ENCODE measurements at regions not wholly inside any gene's neighbourhood (a gene's known extent, or its start where the extent isn't known, plus 50 kb on each side); places are given as distances from the start of the nearest gene placed in this dataset.
"Not testable (repeated sequence)": the region's sequence is repeated elsewhere in the genome, so short reads cannot be mapped to it uniquely, and the experiment has no call there.

DNA sequence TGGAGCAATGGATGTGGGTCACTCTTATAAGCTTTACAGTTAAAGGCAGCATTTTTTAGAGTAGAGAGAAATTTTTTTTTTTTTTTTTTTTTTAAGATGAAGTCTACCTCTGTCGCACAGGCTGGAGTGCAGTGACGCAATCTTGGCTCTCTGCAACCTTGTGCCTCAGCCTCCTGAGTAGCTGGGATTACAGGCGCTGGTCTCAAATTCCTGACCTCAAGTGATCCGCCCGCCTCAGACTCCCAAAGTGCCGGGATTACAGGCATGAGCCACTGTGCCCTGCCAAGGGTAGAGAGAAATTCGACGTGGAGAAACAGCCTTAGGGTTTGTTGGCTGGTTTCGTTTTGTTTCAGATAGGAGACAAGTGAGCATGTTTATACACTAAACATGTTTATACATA, 594.2 kb upstream of the ADAMTS5 start:
- Mint-ChIP-seq H3K9me3 (no peaks in the 10 kb centered on the region), H3K27ac (no peak overlapping the region), H3K27me3 (ENCODE audit: low read depth) (no peaks in the 10 kb centered on the region), H3K36me3 (ENCODE audit: low read depth) (no peaks in the 10 kb centered on the region), H3K4me1 (ENCODE audit: low read depth) (no peaks in the 10 kb centered on the region), H3K4me3 (ENCODE audit: low read depth) (no peak overlapping the region)
- DNase-seq (ENCODE audit: low spot score) = no peak
- intact Hi-C loops (cut with micrococcal nuclease) = loop anchor here (5.0 kb wide), 1 partner anchor 714 kb away; the partner anchor contains the start of gene ADAMTS1

DNA sequence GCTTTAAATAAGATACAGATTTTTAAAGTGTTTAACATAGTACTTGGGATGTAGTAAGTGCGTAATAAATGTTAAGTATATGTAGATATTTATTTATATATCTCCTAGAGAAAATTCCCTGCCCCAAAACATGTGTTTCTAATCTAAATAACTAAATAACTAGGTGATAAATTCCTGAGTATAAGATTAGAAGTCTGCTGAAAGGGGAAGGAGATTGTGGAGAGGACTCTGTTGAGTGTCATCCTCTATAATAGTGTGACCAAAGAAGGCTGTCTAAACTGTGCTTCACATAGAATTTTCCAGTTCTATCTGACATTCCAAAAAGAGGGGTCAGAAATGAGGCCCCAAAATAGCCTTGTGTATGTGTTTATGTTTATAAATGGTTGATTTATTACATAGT, 590.5 kb upstream of the ADAMTS5 start:
- Mint-ChIP-seq H3K27ac (no peak overlapping the region), H3K36me3 (ENCODE audit: low read depth) (no peaks in the 10 kb centered on the region), H3K27me3 (ENCODE audit: low read depth) (no peaks in the 10 kb centered on the region), H3K9me3 (peaks cover 14% of the 10 kb centered on the region), H3K4me1 (ENCODE audit: low read depth) (no peaks in the 10 kb centered on the region), H3K4me3 (ENCODE audit: low read depth) (no peak overlapping the region)
- DNase-seq (ENCODE audit: low spot score) = no peak
- intact Hi-C loops (cut with micrococcal nuclease) = no loop called here

DNA sequence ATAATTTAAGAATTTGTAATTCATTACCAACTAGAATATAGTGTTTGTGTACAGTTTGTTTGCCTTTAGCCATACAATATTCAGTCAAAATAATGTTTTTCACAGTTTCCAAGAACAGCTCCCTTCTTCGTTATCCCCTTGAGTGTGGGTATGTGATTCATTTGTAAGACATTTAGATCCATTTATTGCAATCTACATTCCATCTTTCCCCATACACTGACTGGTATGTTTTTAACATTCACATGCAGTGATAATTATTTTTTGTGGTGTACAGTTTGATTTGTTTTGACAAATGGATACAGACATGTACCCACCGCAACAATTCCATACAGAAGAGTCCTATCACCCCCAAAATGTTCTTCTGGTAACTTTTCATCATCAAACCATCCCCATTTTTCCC, 589.1 kb upstream of the ADAMTS5 start:
- Mint-ChIP-seq H3K27me3 (ENCODE audit: low read depth) (no peaks in the 10 kb centered on the region), H3K4me3 (ENCODE audit: low read depth) (no peak overlapping the region), H3K9me3 (peaks cover 17% of the 10 kb centered on the region), H3K4me1 (ENCODE audit: low read depth) (no peaks in the 10 kb centered on the region), H3K27ac (no peak overlapping the region), H3K36me3 (ENCODE audit: low read depth) (no peaks in the 10 kb centered on the region)
- intact Hi-C loops (cut with micrococcal nuclease) = no loop called here
- DNase-seq (ENCODE audit: low spot score) = no peak

DNA sequence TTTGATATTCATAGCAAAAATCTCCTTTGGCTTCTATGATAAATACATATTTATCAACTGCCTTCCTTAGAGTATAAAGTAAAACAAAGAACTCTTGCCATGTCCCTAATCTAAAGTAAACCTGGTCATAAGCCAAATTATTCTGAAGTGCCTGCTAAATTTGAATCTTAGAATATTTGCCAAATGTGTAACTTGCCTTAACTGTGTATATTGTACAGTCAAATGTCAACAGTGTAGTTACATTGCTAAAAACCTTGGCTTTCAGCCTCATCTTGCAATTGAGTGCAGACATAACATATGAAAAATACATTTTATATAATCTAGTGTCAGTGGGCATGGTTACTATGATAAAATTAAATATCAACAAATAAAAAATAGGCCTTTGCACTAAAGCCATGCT, 583.4 kb upstream of the ADAMTS5 start:
- Mint-ChIP-seq H3K36me3 (ENCODE audit: low read depth) (no peaks in the 10 kb centered on the region), H3K27ac (no peak overlapping the region), H3K9me3 (peaks cover 27% of the 10 kb centered on the region), H3K27me3 (ENCODE audit: low read depth) (no peaks in the 10 kb centered on the region), H3K4me3 (ENCODE audit: low read depth) (no peak overlapping the region), H3K4me1 (ENCODE audit: low read depth) (no peaks in the 10 kb centered on the region)
- no peak for DNase-seq (ENCODE audit: low spot score)
- intact Hi-C loops (cut with micrococcal nuclease) = no loop called here

DNA sequence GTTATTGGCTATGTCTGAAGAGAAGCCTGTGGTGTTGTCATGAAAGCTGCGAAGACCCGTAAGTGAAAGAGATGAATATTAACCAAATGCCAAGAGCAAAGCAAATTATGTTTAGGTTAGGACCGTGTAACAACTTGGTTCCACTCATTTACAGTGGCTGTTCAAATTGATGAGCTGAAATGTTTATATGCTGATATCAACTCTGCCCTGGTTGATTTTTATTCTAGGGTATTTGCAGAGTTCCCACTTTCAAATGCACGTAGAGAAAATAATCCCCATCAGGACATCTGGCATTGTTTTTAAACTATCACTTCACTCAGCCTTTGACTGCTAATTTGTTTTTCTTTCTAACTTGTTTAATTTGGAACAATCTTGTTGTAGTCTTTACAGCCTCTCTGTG, 581.6 kb upstream of the ADAMTS5 start:
- H3K9me3 Mint-ChIP-seq = peaks cover 27% of the 10 kb centered on the region
- H3K27ac Mint-ChIP-seq = no peak overlapping the region
- intact Hi-C loops (cut with micrococcal nuclease) = no loop called here
- no peak for DNase-seq (ENCODE audit: low spot score)
- H3K36me3 Mint-ChIP-seq (ENCODE audit: low read depth) = no peaks in the 10 kb centered on the region
- H3K4me3 Mint-ChIP-seq (ENCODE audit: low read depth) = no peak overlapping the region
- no peaks in the 10 kb centered on the region for H3K4me1 Mint-ChIP-seq (ENCODE audit: low read depth)
- no peaks in the 10 kb centered on the region for H3K27me3 Mint-ChIP-seq (ENCODE audit: low read depth)

DNA sequence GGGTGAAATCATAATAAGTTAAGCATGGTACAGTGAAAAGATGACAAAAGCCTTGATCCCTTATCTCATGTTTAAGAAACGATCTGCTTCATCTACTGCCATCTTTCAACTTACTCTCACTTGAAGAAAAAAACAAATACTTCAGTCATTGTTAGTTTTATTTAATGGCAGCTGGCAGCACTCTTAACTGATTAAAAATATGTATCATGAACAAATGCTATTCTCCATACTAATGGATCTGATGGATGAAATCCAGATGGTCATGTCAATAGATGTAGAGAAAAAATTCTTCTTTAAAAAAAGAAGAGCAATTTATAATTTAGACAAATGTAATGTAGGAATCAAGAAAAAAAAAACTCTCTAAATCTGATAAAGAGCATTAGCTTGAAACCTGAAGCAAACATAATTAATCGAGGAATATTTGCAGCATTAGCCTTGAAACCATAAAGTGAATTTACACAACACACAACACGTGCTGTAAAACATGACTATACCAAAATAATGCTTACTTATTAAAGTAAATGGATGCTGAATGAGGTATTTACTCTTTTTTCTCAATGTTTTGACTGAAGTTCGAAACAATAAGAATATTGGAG, 579.0 kb upstream of the ADAMTS5 start:
- H3K36me3 Mint-ChIP-seq (ENCODE audit: low read depth) = no peaks in the 10 kb centered on the region
- no peaks in the 10 kb centered on the region for H3K4me1 Mint-ChIP-seq (ENCODE audit: low read depth)
- no peak for DNase-seq (ENCODE audit: low spot score)
- intact Hi-C loops (cut with micrococcal nuclease) = no loop called here
- H3K4me3 Mint-ChIP-seq (ENCODE audit: low read depth) = no peak overlapping the region
- no peak overlapping the region for H3K27ac Mint-ChIP-seq
- peaks cover 23% of the 10 kb centered on the region for H3K9me3 Mint-ChIP-seq
- no peaks in the 10 kb centered on the region for H3K27me3 Mint-ChIP-seq (ENCODE audit: low read depth)

DNA sequence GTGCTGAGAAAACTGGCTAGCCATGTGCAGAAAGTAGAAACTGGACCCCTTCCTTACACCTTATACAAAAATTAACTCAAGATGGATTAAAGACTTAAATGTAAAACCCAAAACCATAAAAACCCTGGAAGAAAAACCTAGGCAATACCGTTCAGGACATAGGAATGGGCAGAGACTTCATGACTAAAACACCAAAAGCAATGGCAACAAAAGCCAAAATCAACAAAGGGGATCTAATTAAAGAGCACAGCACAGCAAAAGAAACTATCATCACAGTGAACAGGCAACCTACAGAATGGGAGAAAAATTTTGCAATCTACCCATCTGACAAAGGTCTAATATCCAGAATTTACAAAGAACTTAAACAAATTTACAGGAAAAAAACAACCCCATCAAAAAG, 575.2 kb upstream of the ADAMTS5 start:
- H3K4me1 Mint-ChIP-seq (ENCODE audit: low read depth); H3K27me3 Mint-ChIP-seq (ENCODE audit: low read depth); intact Hi-C loops (cut with micrococcal nuclease); H3K27ac Mint-ChIP-seq; DNase-seq (ENCODE audit: low spot score); H3K36me3 Mint-ChIP-seq (ENCODE audit: low read depth); H3K4me3 Mint-ChIP-seq (ENCODE audit: low read depth): not testable (repeated sequence)
- H3K9me3 Mint-ChIP-seq = peaks cover 35% of the 10 kb centered on the region

DNA sequence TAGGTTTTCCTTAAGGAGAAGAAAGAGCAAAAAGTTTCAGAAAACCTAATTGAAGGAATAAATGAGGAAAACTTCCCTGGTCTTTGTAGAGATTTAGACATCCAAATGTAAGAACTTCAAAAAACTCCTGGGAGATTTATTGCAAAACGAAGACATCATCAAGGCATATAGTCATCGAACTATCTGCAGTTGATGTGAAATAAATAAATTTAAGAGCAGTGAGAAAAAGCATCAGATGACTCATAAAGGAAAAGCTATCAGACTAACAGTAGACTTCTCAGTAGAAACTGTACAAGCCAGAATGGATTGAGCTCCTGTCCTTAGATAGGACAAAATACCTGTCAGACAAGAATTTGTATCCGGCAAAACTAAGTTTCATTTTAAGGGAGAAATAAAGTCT, 569.4 kb upstream of the ADAMTS5 start:
- no peaks in the 10 kb centered on the region for H3K27me3 Mint-ChIP-seq (ENCODE audit: low read depth)
- H3K27ac Mint-ChIP-seq = no peak overlapping the region
- intact Hi-C loops (cut with micrococcal nuclease) = no loop called here
- no peak for DNase-seq (ENCODE audit: low spot score)
- H3K4me1 Mint-ChIP-seq (ENCODE audit: low read depth) = no peaks in the 10 kb centered on the region
- H3K9me3 Mint-ChIP-seq = peaks cover 24% of the 10 kb centered on the region
- H3K4me3 Mint-ChIP-seq (ENCODE audit: low read depth) = no peak overlapping the region
- no peaks in the 10 kb centered on the region for H3K36me3 Mint-ChIP-seq (ENCODE audit: low read depth)

DNA sequence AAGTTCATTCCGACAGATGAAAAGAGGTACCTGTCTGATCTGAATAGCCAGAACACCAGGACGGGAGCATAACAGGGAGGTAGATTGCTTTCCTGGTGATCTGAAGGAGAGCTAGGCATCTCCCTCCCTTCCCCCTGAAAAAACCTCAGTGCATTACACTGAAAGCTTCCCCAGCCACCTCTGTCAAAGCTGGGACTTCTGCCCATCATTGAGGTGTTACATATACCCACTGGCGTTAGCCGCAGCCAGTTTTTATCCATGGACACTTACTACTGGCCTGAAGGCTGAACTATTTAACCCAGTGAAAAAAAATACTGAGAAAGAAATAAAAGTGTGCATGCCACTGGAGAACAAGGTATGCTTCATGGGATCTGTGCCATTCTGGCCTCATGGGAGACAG, 568.3 kb upstream of the ADAMTS5 start:
- no peaks in the 10 kb centered on the region for H3K27me3 Mint-ChIP-seq (ENCODE audit: low read depth)
- intact Hi-C loops (cut with micrococcal nuclease) = no loop called here
- H3K9me3 Mint-ChIP-seq = peaks cover 20% of the 10 kb centered on the region
- H3K27ac Mint-ChIP-seq = no peak overlapping the region
- H3K4me3 Mint-ChIP-seq (ENCODE audit: low read depth) = no peak overlapping the region
- DNase-seq (ENCODE audit: low spot score) = no peak
- no peaks in the 10 kb centered on the region for H3K4me1 Mint-ChIP-seq (ENCODE audit: low read depth)
- no peaks in the 10 kb centered on the region for H3K36me3 Mint-ChIP-seq (ENCODE audit: low read depth)

DNA sequence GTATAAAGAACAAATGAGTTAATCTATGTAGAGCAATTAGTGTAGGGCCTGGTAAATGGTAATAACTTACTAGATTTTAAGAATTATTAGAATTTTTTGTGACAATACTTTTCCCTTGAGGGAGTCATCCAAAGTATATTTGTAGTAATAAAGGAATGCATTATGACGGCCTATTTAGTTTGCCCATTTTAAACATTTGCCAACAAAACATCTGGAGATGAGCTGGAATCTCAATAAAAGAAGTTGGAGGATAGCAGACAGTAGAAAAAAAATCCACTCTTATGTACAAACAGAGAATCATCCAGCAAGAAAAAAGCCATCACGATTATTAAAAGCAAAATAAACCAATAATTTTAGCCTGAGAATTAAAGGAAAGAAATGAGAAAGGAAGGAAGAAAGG, 567.3 kb upstream of the ADAMTS5 start:
- H3K27ac Mint-ChIP-seq = no peak overlapping the region
- DNase-seq (ENCODE audit: low spot score) = no peak
- H3K27me3 Mint-ChIP-seq (ENCODE audit: low read depth) = no peaks in the 10 kb centered on the region
- peaks cover 14% of the 10 kb centered on the region for H3K9me3 Mint-ChIP-seq
- no peaks in the 10 kb centered on the region for H3K36me3 Mint-ChIP-seq (ENCODE audit: low read depth)
- H3K4me3 Mint-ChIP-seq (ENCODE audit: low read depth) = no peak overlapping the region
- intact Hi-C loops (cut with micrococcal nuclease) = no loop called here
- H3K4me1 Mint-ChIP-seq (ENCODE audit: low read depth) = no peaks in the 10 kb centered on the region

DNA sequence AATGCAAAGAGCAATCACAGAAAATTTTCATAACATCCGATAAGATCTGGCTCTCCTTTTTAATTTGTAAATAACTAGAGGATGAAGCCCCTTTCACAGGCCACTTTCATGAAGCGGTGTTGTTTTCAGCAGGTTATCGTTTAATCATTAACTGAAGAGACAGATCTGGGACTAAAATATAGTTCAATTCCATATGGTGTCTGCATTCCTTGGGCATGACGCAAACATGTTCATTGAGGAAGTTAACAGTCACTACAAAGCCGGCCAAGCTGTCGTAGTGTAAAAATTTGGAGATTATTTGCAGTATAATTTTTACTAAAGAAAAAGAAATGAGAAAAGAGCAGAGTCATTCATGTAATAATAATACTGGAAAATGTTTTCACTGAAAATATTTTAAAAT, 565.2 kb upstream of the ADAMTS5 start:
- intact Hi-C loops (cut with micrococcal nuclease) = no loop called here
- H3K4me1 Mint-ChIP-seq (ENCODE audit: low read depth) = no peaks in the 10 kb centered on the region
- no peak overlapping the region for H3K4me3 Mint-ChIP-seq (ENCODE audit: low read depth)
- DNase-seq (ENCODE audit: low spot score) = no peak
- peaks cover 21% of the 10 kb centered on the region for H3K9me3 Mint-ChIP-seq
- H3K27me3 Mint-ChIP-seq (ENCODE audit: low read depth) = no peaks in the 10 kb centered on the region
- H3K36me3 Mint-ChIP-seq (ENCODE audit: low read depth) = no peaks in the 10 kb centered on the region
- no peak overlapping the region for H3K27ac Mint-ChIP-seq

DNA sequence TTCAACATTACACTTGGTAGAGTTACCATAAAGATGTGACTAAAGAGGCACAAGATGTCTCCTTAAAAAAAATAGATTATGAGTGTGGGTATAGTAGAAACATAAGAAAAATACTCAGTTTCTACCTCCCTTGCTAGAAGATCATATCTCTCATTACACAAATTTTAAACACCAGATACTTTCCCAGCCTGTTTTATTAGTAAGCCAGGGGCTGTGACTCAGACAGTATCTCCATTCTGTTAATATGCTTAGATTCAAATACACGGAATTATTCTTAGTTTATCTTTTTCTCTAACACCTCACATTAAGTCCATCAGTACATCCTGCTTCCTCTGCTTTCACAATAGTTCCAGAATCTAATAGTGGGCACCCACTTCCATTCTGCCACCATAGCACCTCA, 561.8 kb upstream of the ADAMTS5 start:
- H3K9me3 Mint-ChIP-seq = peaks cover 22% of the 10 kb centered on the region
- intact Hi-C loops (cut with micrococcal nuclease) = no loop called here

DNA sequence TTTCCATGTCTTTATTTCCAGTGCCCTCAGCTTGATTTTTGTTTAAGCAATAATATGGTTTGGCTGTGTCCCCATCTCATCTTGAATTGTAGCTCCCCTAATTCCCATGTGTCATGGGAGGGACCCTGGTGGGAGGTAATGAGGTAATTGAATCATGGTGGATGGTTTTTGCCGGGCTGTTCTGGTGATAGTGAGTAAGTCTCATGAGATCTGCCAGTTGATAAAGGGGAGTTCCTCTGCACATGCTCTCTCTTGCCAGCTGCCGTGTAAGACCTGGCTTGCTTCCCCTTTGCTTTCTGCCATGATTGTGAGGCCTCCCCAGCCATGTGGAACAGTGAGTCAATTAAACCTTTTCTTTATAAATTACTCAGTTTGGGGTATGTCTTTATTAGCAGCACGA, 559.6 kb upstream of the ADAMTS5 start:
- H3K4me3 Mint-ChIP-seq (ENCODE audit: low read depth) = no peak overlapping the region
- no peaks in the 10 kb centered on the region for H3K4me1 Mint-ChIP-seq (ENCODE audit: low read depth)
- intact Hi-C loops (cut with micrococcal nuclease) = no loop called here
- no peaks in the 10 kb centered on the region for H3K27me3 Mint-ChIP-seq (ENCODE audit: low read depth)
- H3K9me3 Mint-ChIP-seq = peaks cover 31% of the 10 kb centered on the region
- H3K36me3 Mint-ChIP-seq (ENCODE audit: low read depth) = no peaks in the 10 kb centered on the region
- no peak overlapping the region for H3K27ac Mint-ChIP-seq
- no peak for DNase-seq (ENCODE audit: low spot score)

More for the DNA sequence above, 561.8 kb upstream of the ADAMTS5 start:
- H3K36me3 Mint-ChIP-seq (ENCODE audit: low read depth) = no peaks in the 10 kb centered on the region
- no peak overlapping the region for H3K4me3 Mint-ChIP-seq (ENCODE audit: low read depth)
- H3K27me3 Mint-ChIP-seq (ENCODE audit: low read depth) = no peaks in the 10 kb centered on the region
- H3K27ac Mint-ChIP-seq = no peak overlapping the region
- no peak for DNase-seq (ENCODE audit: low spot score)
- H3K4me1 Mint-ChIP-seq (ENCODE audit: low read depth) = no peaks in the 10 kb centered on the region

DNA sequence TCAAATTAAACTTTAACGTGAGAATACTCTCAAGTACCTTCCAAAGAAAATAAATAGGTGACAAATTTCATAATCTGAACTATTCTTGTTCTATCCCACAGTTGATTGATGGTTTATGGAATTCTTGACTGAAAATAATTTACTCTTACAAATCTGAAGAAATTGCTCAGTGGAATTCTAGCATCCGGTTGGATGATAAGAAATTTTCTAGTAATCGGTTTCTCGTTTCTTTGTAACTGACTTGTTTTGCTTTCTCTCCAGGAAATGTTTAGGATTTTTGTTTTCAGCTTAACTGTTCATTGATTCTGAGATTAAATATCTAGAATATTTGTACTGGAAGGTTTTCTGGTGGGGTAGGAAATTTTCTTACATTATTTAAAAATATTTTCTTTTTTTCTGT, 558.9 kb upstream of the ADAMTS5 start:
- no peak for DNase-seq (ENCODE audit: low spot score)
- Mint-ChIP-seq H3K4me1 (ENCODE audit: low read depth) (no peaks in the 10 kb centered on the region), H3K4me3 (ENCODE audit: low read depth) (no peak overlapping the region), H3K36me3 (ENCODE audit: low read depth) (no peaks in the 10 kb centered on the region), H3K9me3 (peaks cover 37% of the 10 kb centered on the region), H3K27ac (no peak overlapping the region), H3K27me3 (ENCODE audit: low read depth) (no peaks in the 10 kb centered on the region)
- intact Hi-C loops (cut with micrococcal nuclease) = no loop called here
